WTC11 (cell line): ENCODE measurements at regions not wholly inside any gene's neighbourhood (a gene's known extent, or its start where the extent isn't known, plus 50 kb on each side); places are given as distances from the start of the nearest gene placed in this dataset.

ENCODE experiments used
- ATAC-seq: fragments of 200-7000 bp; cut with Tn5 transposase; 2 replicates; pipeline ENCODE4 v1.10.0; 2021; ENCODE audit warnings: mild to moderate bottlenecking, moderate library complexity
- CTCF ChIA-PET: fragments of 300-600 bp; sonication (Branson Sonifier 250); formaldehyde crosslinking; loops from one replicate; lab custom pipeline; 2021; ENCODE audit warnings: antibody characterized with exemption; lab: Charles Lee
- POLR2A ChIA-PET: fragments of 350-600 bp; sonication (Branson Sonifier 250); formaldehyde crosslinking; loops from one replicate; lab custom pipeline; 2021; ENCODE audit warnings: antibody characterized with exemption; lab: Charles Lee
- DNase-seq: peaks from one replicate; pipeline ENCODE4 v3.0.0; 2021; ENCODE audit warnings: low spot score
- H3K27ac Mint-ChIP-seq: 2 replicates; pipeline ENCODE4 v1.8.0; 2021; ENCODE audit warnings: mixed read lengths
- H3K27me3 Mint-ChIP-seq: 2 replicates; pipeline ENCODE4 v1.8.0; 2021; ENCODE audit warnings: low read depth, mild to moderate bottlenecking, moderate library complexity, mixed read lengths
- H3K36me3 Mint-ChIP-seq: 2 replicates; pipeline ENCODE4 v1.8.0; 2021; ENCODE audit warnings: mixed read lengths
- H3K4me1 Mint-ChIP-seq: 2 replicates; pipeline ENCODE4 v1.8.0; 2022; ENCODE audit warnings: mixed read lengths
- H3K4me3 Mint-ChIP-seq: 2 replicates; pipeline ENCODE4 v1.8.0; 2021; ENCODE audit warnings: mild to moderate bottlenecking, moderate library complexity, mixed read lengths
- H3K9me3 Mint-ChIP-seq: 2 replicates; pipeline ENCODE4 v1.8.0; 2021; ENCODE audit warnings: mixed read lengths
- CBFB ChIP-seq: sonication (generic); formaldehyde crosslinking; IDR thresholded peaks from 2 replicates; pipeline ENCODE4 v1.8.1; 2022; ENCODE audit warnings: mild to moderate bottlenecking, low read depth, missing genetic modification reagents
- CREM ChIP-seq: sonication (generic); formaldehyde crosslinking; IDR thresholded peaks from 2 replicates; pipeline ENCODE4 v1.8.1; 2022; ENCODE audit warnings: mild to moderate bottlenecking, missing genetic modification reagents, moderate library complexity
- FOXP4 ChIP-seq: sonication (generic); formaldehyde crosslinking; IDR thresholded peaks from 2 replicates; pipeline ENCODE4 v1.8.0; 2022; ENCODE audit warnings: mild to moderate bottlenecking, missing genetic modification reagents
- HMGA2 ChIP-seq: fragments of 250-450 bp; sonication (Bioruptor Pico); IDR thresholded peaks from 2 replicates; pipeline ENCODE4 v1.4.0; 2021; ENCODE audit warnings: mild to moderate bottlenecking, moderate library complexity
- NFATC4 ChIP-seq: fragments of 250-450 bp; sonication (Bioruptor Pico); IDR thresholded peaks from 2 replicates; pipeline ENCODE4 v1.9.0; 2021; ENCODE audit warnings: mild to moderate bottlenecking
- NFYB ChIP-seq: sonication (generic); formaldehyde crosslinking; conservative IDR thresholded peaks from 2 replicates; pipeline ENCODE4 v1.8.0; 2022; ENCODE audit warnings: low read depth, missing genetic modification reagents
- NR1H2 ChIP-seq: sonication (generic); formaldehyde crosslinking; IDR thresholded peaks from 2 replicates; pipeline ENCODE4 v1.9.0; 2021; ENCODE audit warnings: mild to moderate bottlenecking, moderate library complexity, missing genetic modification reagents
- STAT6 ChIP-seq: sonication (generic); formaldehyde crosslinking; conservative IDR thresholded peaks from 2 replicates; pipeline ENCODE4 v1.8.1; 2023; ENCODE audit warnings: mild to moderate bottlenecking, low read depth, missing genetic modification reagents, moderate library complexity
- TCF7 ChIP-seq: sonication (generic); formaldehyde crosslinking; IDR thresholded peaks from 2 replicates; pipeline ENCODE4 v1.8.0; 2022; ENCODE audit warnings: mild to moderate bottlenecking, low read depth, missing genetic modification reagents, moderate library complexity
- TEAD1 ChIP-seq: sonication (generic); formaldehyde crosslinking; IDR thresholded peaks from 2 replicates; pipeline ENCODE4 v1.8.0; 2022; ENCODE audit warnings: mild to moderate bottlenecking, missing genetic modification reagents
- TP53 ChIP-seq: sonication (generic); formaldehyde crosslinking; IDR thresholded peaks from 2 replicates; pipeline ENCODE4 v1.8.1; 2023; ENCODE audit warnings: mild to moderate bottlenecking, missing genetic modification reagents
- ZNF138 ChIP-seq: sonication (generic); formaldehyde crosslinking; conservative IDR thresholded peaks from 2 replicates; pipeline ENCODE4 v1.8.1; 2022; ENCODE audit warnings: mild to moderate bottlenecking, moderate library complexity, missing genetic modification reagents
- ZNF281 ChIP-seq: sonication (generic); formaldehyde crosslinking; IDR thresholded peaks from 2 replicates; pipeline ENCODE4 v1.8.0; 2023; ENCODE audit warnings: mild to moderate bottlenecking, missing genetic modification reagents
- TF ChIP-seq, protein P1 (sequence below): sonication (generic); formaldehyde crosslinking; IDR thresholded peaks from 2 replicates; pipeline ENCODE4 v1.8.0; 2022; ENCODE audit warnings: missing genetic modification reagents
- TF ChIP-seq, protein P2 (sequence below): sonication (generic); formaldehyde crosslinking; IDR thresholded peaks from 2 replicates; pipeline ENCODE4 v1.8.0; 2023; ENCODE audit warnings: missing genetic modification reagents, mild to moderate bottlenecking, borderline replicate concordance
- TF ChIP-seq, protein P3 (sequence below): fragments of 250-450 bp; sonication (Bioruptor Pico); IDR thresholded peaks from 2 replicates; pipeline ENCODE4 v1.9.0; 2021; ENCODE audit warnings: mild to moderate bottlenecking

- POLR2A ChIA-PET = no interaction called here
- no peak for TF ChIP-seq ZNF138 (CRISPR knock-in tag)
- no peak for TF ChIP-seq TEAD1 (CRISPR knock-in tag)
- TF ChIP-seq, protein P1, sequence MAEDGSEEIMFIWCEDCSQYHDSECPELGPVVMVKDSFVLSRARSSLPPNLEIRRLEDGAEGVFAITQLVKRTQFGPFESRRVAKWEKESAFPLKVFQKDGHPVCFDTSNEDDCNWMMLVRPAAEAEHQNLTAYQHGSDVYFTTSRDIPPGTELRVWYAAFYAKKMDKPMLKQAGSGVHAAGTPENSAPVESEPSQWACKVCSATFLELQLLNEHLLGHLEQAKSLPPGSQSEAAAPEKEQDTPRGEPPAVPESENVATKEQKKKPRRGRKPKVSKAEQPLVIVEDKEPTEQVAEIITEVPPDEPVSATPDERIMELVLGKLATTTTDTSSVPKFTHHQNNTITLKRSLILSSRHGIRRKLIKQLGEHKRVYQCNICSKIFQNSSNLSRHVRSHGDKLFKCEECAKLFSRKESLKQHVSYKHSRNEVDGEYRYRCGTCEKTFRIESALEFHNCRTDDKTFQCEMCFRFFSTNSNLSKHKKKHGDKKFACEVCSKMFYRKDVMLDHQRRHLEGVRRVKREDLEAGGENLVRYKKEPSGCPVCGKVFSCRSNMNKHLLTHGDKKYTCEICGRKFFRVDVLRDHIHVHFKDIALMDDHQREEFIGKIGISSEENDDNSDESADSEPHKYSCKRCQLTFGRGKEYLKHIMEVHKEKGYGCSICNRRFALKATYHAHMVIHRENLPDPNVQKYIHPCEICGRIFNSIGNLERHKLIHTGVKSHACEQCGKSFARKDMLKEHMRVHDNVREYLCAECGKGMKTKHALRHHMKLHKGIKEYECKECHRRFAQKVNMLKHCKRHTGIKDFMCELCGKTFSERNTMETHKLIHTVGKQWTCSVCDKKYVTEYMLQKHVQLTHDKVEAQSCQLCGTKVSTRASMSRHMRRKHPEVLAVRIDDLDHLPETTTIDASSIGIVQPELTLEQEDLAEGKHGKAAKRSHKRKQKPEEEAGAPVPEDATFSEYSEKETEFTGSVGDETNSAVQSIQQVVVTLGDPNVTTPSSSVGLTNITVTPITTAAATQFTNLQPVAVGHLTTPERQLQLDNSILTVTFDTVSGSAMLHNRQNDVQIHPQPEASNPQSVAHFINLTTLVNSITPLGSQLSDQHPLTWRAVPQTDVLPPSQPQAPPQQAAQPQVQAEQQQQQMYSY (CRISPR knock-in tag) = no peak
- TF ChIP-seq TP53 (CRISPR knock-in tag) = no peak
- TF ChIP-seq FOXP4 (CRISPR knock-in tag) = no peak
- no peak for TF ChIP-seq TCF7
- TF ChIP-seq CREM (CRISPR knock-in tag) = no peak
- TF ChIP-seq, protein P2, sequence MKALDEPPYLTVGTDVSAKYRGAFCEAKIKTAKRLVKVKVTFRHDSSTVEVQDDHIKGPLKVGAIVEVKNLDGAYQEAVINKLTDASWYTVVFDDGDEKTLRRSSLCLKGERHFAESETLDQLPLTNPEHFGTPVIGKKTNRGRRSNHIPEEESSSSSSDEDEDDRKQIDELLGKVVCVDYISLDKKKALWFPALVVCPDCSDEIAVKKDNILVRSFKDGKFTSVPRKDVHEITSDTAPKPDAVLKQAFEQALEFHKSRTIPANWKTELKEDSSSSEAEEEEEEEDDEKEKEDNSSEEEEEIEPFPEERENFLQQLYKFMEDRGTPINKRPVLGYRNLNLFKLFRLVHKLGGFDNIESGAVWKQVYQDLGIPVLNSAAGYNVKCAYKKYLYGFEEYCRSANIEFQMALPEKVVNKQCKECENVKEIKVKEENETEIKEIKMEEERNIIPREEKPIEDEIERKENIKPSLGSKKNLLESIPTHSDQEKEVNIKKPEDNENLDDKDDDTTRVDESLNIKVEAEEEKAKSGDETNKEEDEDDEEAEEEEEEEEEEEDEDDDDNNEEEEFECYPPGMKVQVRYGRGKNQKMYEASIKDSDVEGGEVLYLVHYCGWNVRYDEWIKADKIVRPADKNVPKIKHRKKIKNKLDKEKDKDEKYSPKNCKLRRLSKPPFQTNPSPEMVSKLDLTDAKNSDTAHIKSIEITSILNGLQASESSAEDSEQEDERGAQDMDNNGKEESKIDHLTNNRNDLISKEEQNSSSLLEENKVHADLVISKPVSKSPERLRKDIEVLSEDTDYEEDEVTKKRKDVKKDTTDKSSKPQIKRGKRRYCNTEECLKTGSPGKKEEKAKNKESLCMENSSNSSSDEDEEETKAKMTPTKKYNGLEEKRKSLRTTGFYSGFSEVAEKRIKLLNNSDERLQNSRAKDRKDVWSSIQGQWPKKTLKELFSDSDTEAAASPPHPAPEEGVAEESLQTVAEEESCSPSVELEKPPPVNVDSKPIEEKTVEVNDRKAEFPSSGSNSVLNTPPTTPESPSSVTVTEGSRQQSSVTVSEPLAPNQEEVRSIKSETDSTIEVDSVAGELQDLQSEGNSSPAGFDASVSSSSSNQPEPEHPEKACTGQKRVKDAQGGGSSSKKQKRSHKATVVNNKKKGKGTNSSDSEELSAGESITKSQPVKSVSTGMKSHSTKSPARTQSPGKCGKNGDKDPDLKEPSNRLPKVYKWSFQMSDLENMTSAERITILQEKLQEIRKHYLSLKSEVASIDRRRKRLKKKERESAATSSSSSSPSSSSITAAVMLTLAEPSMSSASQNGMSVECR (CRISPR knock-in tag) = no peak
- TF ChIP-seq ZNF281 (CRISPR knock-in tag) = no peak
- TF ChIP-seq NFATC4 (CRISPR knock-in tag) = no peak
- TF ChIP-seq CBFB = no peak
- TF ChIP-seq NR1H2 (CRISPR knock-in tag) = no peak
- TF ChIP-seq, protein P3, sequence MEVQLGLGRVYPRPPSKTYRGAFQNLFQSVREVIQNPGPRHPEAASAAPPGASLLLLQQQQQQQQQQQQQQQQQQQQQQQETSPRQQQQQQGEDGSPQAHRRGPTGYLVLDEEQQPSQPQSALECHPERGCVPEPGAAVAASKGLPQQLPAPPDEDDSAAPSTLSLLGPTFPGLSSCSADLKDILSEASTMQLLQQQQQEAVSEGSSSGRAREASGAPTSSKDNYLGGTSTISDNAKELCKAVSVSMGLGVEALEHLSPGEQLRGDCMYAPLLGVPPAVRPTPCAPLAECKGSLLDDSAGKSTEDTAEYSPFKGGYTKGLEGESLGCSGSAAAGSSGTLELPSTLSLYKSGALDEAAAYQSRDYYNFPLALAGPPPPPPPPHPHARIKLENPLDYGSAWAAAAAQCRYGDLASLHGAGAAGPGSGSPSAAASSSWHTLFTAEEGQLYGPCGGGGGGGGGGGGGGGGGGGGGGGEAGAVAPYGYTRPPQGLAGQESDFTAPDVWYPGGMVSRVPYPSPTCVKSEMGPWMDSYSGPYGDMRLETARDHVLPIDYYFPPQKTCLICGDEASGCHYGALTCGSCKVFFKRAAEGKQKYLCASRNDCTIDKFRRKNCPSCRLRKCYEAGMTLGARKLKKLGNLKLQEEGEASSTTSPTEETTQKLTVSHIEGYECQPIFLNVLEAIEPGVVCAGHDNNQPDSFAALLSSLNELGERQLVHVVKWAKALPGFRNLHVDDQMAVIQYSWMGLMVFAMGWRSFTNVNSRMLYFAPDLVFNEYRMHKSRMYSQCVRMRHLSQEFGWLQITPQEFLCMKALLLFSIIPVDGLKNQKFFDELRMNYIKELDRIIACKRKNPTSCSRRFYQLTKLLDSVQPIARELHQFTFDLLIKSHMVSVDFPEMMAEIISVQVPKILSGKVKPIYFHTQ = no peak
- no peak for TF ChIP-seq HMGA2 (CRISPR knock-in tag)
- no peak for TF ChIP-seq NFYB (CRISPR knock-in tag)
- TF ChIP-seq STAT6 (CRISPR knock-in tag) = no peak
Observed at GRCh38 chr22:48337957-48338792, 1489.5 kb downstream of the BRD1 start.

More at GRCh38 chr22:48337957-48338792, 1489.5 kb downstream of the BRD1 start:
- no peaks in the 10 kb centered on the region for H3K36me3 Mint-ChIP-seq
- CTCF ChIA-PET = no interaction called here
- no peaks in the 10 kb centered on the region for H3K9me3 Mint-ChIP-seq
- peaks cover 16% of the 10 kb centered on the region for H3K27me3 Mint-ChIP-seq
- no peak overlapping the region for H3K4me3 Mint-ChIP-seq
- ATAC-seq (no peak), DNase-seq (no peak)
- no peak overlapping the region for H3K27ac Mint-ChIP-seq
- peaks cover 31% of the 10 kb centered on the region for H3K4me1 Mint-ChIP-seq
